Testis (tissue), 2 donors: ENCODE measurements at regions not wholly inside any gene's neighbourhood (a gene's known extent, or its start where the extent isn't known, plus 50 kb on each side); places are given as distances from the start of the nearest gene placed in this dataset.

Experiments used
- DNase-seq: peaks from one replicate; pipeline ENCODE4 v3.0.0-alpha.2; 2019
- H3K27ac ChIP-seq, 2 donors: fragments of 200-600 bp; sonication (generic); one replicate each; pipeline ENCODE4 v1.5.1; 2019
- H3K27me3 ChIP-seq: fragments of 200-600 bp; sonication (generic); one replicate; pipeline ENCODE4 v1.5.1; 2019
- H3K36me3 ChIP-seq: fragments of 200-600 bp; sonication (generic); one replicate; pipeline ENCODE4 v1.5.1; 2017; ENCODE audit warnings: low read depth; ENCODE audit errors: missing control alignments
- H3K4me1 ChIP-seq: fragments of 200-600 bp; sonication (generic); one replicate; pipeline ENCODE4 v1.5.1; 2019
- H3K4me3 ChIP-seq, 2 donors: fragments of 200-600 bp; sonication (generic); one replicate each; pipeline ENCODE4 v1.5.1; 2017 to 2019
- H3K9me3 ChIP-seq: fragments of 200-600 bp; sonication (generic); one replicate; pipeline ENCODE4 v1.5.1; 2017
- CTCF ChIP-seq, 3 experiments: fragments of 450-650 bp in 2 of 3; fragments of 200-600 bp in 1 of 3; sonication (generic) in 1 of 3; IDR thresholded peaks; one replicate each; pipeline ENCODE4 v1.5.1; 2016 to 2019; ENCODE audit warnings: antibody characterized with exemption in 3 of 3, mild to moderate bottlenecking in 2 of 3, moderate library complexity in 1 of 3
- POLR2A ChIP-seq: fragments of 450-650 bp; IDR thresholded peaks from one replicate; pipeline ENCODE4 v1.6.1; 2017; ENCODE audit warnings: antibody characterized with exemption, mild to moderate bottlenecking, moderate library complexity
- WGBS, 2 donors: methylation state at CpG; one replicate each; pipeline ENCODE4 v1.1.5; 2018; 5-methylcytosine and 5-hydroxymethylcytosine counted together
- intact Hi-C: fragments of 100-400 bp; cut with DNase I; formaldehyde crosslinking; loops from one replicate; pipeline ENCODE4 v1.15.1; 2023; ENCODE audit warnings: low total_unique reads

- intact Hi-C loops: no loop called here
- H3K27ac ChIP-seq: no peak overlapping the region
- no peaks in the 10 kb centered on the region for H3K9me3 ChIP-seq
- H3K4me1 ChIP-seq: no peaks in the 10 kb centered on the region
- H3K27me3 ChIP-seq: no peaks in the 10 kb centered on the region
- H3K4me3 ChIP-seq: no peak overlapping the region
- 92 to 93% methylated on average over 6 of the region's 6 CpGs for WGBS, 2 donors
- DNase-seq: no peak
- H3K36me3 ChIP-seq: no peaks in the 10 kb centered on the region
- no peak for TF ChIP-seq POLR2A
- TF ChIP-seq CTCF (IDR thresholded peaks at IDR 0.05): no peak
These were observed 208.8 kb upstream of the EEA1 start for GRCh38 chr12:93137656-93138612.

DNA sequence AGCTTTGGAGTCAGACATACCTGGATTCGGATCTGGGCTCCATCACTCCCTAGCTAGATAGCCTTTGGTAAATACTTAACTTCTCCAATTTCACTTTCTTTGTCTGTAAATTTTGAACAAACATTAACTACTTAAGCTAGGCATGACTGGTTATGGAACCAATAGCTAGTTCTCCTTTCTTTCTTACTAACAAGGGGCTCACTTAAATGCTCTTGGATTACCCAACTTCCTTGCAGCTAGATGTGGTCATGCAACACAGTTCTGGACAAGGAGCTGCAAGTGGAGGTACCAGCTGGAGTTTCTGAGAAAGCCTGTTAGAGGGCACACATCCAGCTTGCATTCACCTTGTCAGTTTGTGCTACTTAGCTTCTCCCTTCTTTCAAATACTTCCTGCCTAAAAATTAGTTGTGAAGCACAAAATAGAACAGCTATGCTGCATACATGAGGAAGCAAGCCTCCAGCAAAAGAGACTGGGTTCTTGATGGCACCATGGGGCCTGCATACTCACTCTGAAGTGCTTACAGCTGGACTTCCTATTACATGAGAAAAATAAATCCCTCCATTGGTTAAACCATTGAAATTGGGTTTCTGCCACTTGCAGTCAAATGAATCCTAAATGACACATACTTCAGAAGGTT, 210.1 kb upstream of the EEA1 start:
- intact Hi-C loops: no loop called here
- H3K9me3 ChIP-seq: no peaks in the 10 kb centered on the region
- H3K36me3 ChIP-seq: no peaks in the 10 kb centered on the region
- no peaks in the 10 kb centered on the region for H3K27me3 ChIP-seq
- 68 to 97% methylated on average over 1 of the region's 1 CpG for WGBS, 2 donors
- H3K27ac ChIP-seq: no peak overlapping the region
- no peak for DNase-seq
- no peaks in the 10 kb centered on the region for H3K4me1 ChIP-seq
- TF ChIP-seq POLR2A (no peak), CTCF (IDR thresholded peaks at IDR 0.05) (no peak)
- no peak overlapping the region for H3K4me3 ChIP-seq

DNA sequence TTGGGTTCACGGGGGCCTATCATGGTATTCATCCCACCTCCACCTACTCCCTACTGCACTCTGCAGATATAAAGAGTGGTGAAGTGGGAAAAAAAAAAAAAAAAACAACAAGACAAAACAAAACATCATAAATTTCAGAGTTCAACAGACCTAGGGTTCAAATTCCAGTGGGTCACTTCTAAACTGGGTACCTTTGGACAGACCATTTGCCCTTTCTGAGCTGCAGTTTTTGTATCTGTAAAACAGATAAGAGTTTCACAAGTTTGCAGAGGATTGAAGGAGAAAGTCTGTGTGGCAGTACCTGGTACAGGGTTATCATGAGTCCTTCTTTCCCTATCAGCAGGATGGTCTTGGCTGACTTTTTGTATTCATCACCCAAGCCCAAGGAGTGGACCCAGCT, 211.2 kb upstream of the EEA1 start:
- no peaks in the 10 kb centered on the region for H3K9me3 ChIP-seq
- no peak overlapping the region for H3K4me3 ChIP-seq
- intact Hi-C loops: no loop called here
- H3K36me3 ChIP-seq: no peaks in the 10 kb centered on the region
- no peak for TF ChIP-seq CTCF (IDR thresholded peaks at IDR 0.05)
- TF ChIP-seq POLR2A: no peak
- WGBS, 2 donors: 85 to 100% methylated on average over 1 of the region's 1 CpG
- DNase-seq: no peak
- no peaks in the 10 kb centered on the region for H3K27me3 ChIP-seq
- no peak overlapping the region for H3K27ac ChIP-seq
- no peaks in the 10 kb centered on the region for H3K4me1 ChIP-seq

DNA sequence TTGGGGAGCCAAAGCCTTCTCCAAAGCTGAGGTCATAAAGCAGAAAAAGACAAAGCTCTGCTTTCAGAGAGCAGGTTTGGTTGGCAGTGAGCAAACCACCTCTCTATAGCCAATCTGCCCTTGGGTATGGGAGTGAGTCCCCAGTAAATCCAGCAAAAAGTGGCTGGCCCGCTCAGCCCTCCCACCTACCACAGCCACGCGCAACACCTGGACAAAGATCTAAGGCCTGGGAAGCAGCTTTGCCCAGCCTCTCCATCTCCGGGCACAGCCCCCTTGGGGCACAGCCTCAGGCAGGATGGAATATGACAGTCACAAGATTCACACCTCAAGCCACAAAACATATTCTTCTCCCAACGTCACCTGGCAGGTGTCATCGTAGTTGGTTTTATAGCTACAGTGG, 211.7 kb upstream of the EEA1 start:
- intact Hi-C loops: no loop called here
- no peak for DNase-seq
- 90 to 94% methylated on average over 2 to 6 of the region's 6 CpGs for WGBS, 2 donors
- no peaks in the 10 kb centered on the region for H3K27me3 ChIP-seq
- TF ChIP-seq CTCF (IDR thresholded peaks at IDR 0.05) (no peak), POLR2A (no peak)
- H3K4me3 ChIP-seq: no peak overlapping the region
- no peaks in the 10 kb centered on the region for H3K4me1 ChIP-seq
- H3K36me3 ChIP-seq: no peaks in the 10 kb centered on the region
- no peaks in the 10 kb centered on the region for H3K9me3 ChIP-seq
- H3K27ac ChIP-seq: no peak overlapping the region
